GM12878 (cell line): ENCODE measurements at regions not wholly inside any gene's neighbourhood (a gene's known extent, or its start where the extent isn't known, plus 50 kb on each side); places are given as distances from the start of the nearest gene placed in this dataset.

Experiments
- ATAC-seq: fragments of 200-7000 bp; cut with Tn5 transposase; 3 replicates; pipeline ENCODE4 v1.9.1; 2020; ENCODE audit warnings: mild to moderate bottlenecking, moderate library complexity
- BruUV-seq: library from RNA; stranded (reverse); fragments of 400-500 nt; replicated peaks from 2 replicates; lab custom pipeline; 2021; lab: Mats Ljungman, UMichigan
- CTCF ChIA-PET: fragments of 300-600 bp; sonication (Branson Sonifier 250); formaldehyde crosslinking; extraction: SDS; loops from one replicate; lab custom pipeline; 2021; ENCODE audit warnings: inconsistent platforms; lab: Yijun Ruan, JAX
- POLR2A ChIA-PET: fragments of 350-600 bp; formaldehyde crosslinking; extraction: SDS; loops from one replicate; lab custom pipeline; 2021; ENCODE audit warnings: inconsistent platforms; lab: Charles Lee
- RAD21 ChIA-PET: fragments of 300-600 bp; sonication (Branson Sonifier 250); formaldehyde crosslinking; loops from one replicate; lab custom pipeline; 2023; ENCODE audit warnings: antibody characterized with exemption; ENCODE audit not compliant: unreplicated experiment; lab: Charles Lee
- SMC1A ChIA-PET: fragments of 300-600 bp; sonication (Branson Sonifier 250); formaldehyde crosslinking; loops from one replicate; lab custom pipeline; 2023; ENCODE audit not compliant: unreplicated experiment, uncharacterized antibody; lab: Charles Lee
- DNase-seq: peaks from one replicate; pipeline ENCODE4 v3.0.0-alpha.2; 2011; ENCODE audit warnings: low read depth, low spot score
- FAIRE-seq: peaks from 3 replicates; lab custom pipeline; 2011; peaks lifted over from hg19 to GRCh38; lab: Jason Lieb, UNC
- H2AFZ ChIP-seq: 2 replicates; pipeline ENCODE4 v1.6.0; 2011; ENCODE audit warnings: low read depth, low read length, control low read depth; ENCODE audit not compliant: control insufficient read depth
- H3K27ac ChIP-seq: 2 replicates; pipeline ENCODE4 v1.5.1; 2011; ENCODE audit warnings: control low read depth; ENCODE audit not compliant: control insufficient read depth, insufficient read depth
- H3K27me3 ChIP-seq, 2 experiments: replicated peaks in 1 of 2; 2 replicates each; pipeline versions ENCODE4 v1.6.0 to v1.6.1; 2011; ENCODE audit warnings: low read length in 1 of 2; ENCODE audit not compliant: control insufficient read depth in 2 of 2, insufficient read depth in 2 of 2
- H3K36me3 ChIP-seq, 2 experiments: 2 replicates each; pipeline ENCODE4 v1.5.1; 2011; ENCODE audit warnings: low read length in 1 of 2; ENCODE audit not compliant: control insufficient read depth in 2 of 2, insufficient read depth in 2 of 2
- H3K4me1 ChIP-seq: 2 replicates; pipeline ENCODE4 v1.6.1; 2011; ENCODE audit warnings: mild to moderate bottlenecking, low read length, moderate library complexity, mixed read lengths; ENCODE audit not compliant: control insufficient read depth, insufficient read depth
- H3K4me2 ChIP-seq: 2 replicates; pipeline ENCODE4 v1.6.0; 2011; ENCODE audit warnings: control low read depth; ENCODE audit not compliant: control insufficient read depth, insufficient read depth
- H3K4me3 ChIP-seq: fragments of 200-600 bp; sonication (generic); 2 replicates; pipeline ENCODE4 v1.5.1; 2016
- H3K79me2 ChIP-seq: 2 replicates; pipeline ENCODE4 v1.6.0; 2011; ENCODE audit warnings: low read length; ENCODE audit not compliant: control insufficient read depth, insufficient read depth
- H3K9ac ChIP-seq: 2 replicates; pipeline ENCODE4 v1.8.0; 2011; ENCODE audit warnings: low read length, control low read depth, mixed read lengths; ENCODE audit not compliant: control insufficient read depth, insufficient read depth
- H3K9me3 ChIP-seq: replicated peaks from 3 replicates; pipeline ENCODE4 v1.5.1; 2011; ENCODE audit warnings: mild to moderate bottlenecking, low read length; ENCODE audit not compliant: control insufficient read depth, insufficient read depth
- H4K20me1 ChIP-seq: 2 replicates; pipeline ENCODE4 v1.6.0; 2011; ENCODE audit not compliant: control insufficient read depth, insufficient read depth
- ATF2 ChIP-seq: IDR thresholded peaks from 2 replicates; pipeline ENCODE4 v1.6.1; 2012; ENCODE audit warnings: low read length, inconsistent platforms
- BRCA1 ChIP-seq: IDR thresholded peaks from 2 replicates; pipeline ENCODE4 v1.6.1; 2011; ENCODE audit warnings: low read depth, low read length, improper control_type of control experiment
- CREB1 ChIP-seq: IDR thresholded peaks from 2 replicates; pipeline ENCODE4 v1.6.1; 2012; ENCODE audit warnings: low read depth, mild to moderate bottlenecking, inconsistent platforms
- CREM ChIP-seq: IDR thresholded peaks from 2 replicates; pipeline ENCODE4 v1.6.1; 2014; ENCODE audit warnings: antibody characterized with exemption, low read depth
- DPF2 ChIP-seq: fragments of 450-650 bp; IDR thresholded peaks from 2 replicates; pipeline ENCODE4 v1.6.1; 2017; ENCODE audit warnings: mild to moderate bottlenecking
- GABPA ChIP-seq: IDR thresholded peaks from 2 replicates; pipeline ENCODE4 v1.6.1; 2014; ENCODE audit warnings: antibody characterized with exemption, low read depth, mild to moderate bottlenecking, inconsistent platforms
- IKZF1 ChIP-seq: fragments of 450-650 bp; conservative IDR thresholded peaks from 2 replicates; pipeline ENCODE4 v1.6.1; 2017; ENCODE audit warnings: antibody characterized with exemption, mild to moderate bottlenecking
- IRF3 ChIP-seq: fragments of 450-650 bp; IDR thresholded peaks from 2 replicates; pipeline ENCODE4 v1.6.1; 2014; ENCODE audit warnings: mild to moderate bottlenecking
- JUNB ChIP-seq: IDR thresholded peaks from 2 replicates; pipeline ENCODE4 v1.6.1; 2016; ENCODE audit warnings: antibody characterized with exemption, mild to moderate bottlenecking
- KAT2A ChIP-seq: conservative IDR thresholded peaks from 2 replicates; pipeline ENCODE4 v1.6.1; 2011; ENCODE audit warnings: low read depth, low read length; ENCODE audit not compliant: control insufficient read depth
- MXI1 ChIP-seq: fragments of 150-350 bp; IDR thresholded peaks from 2 replicates; pipeline ENCODE4 v1.6.1; 2011; ENCODE audit warnings: low read depth, mild to moderate bottlenecking, inconsistent platforms, low read length, improper control_type of control experiment
- NFIC ChIP-seq: IDR thresholded peaks from 2 replicates; pipeline ENCODE4 v1.6.1; 2012; ENCODE audit warnings: low read depth, mild to moderate bottlenecking, inconsistent platforms, low read length, moderate library complexity
- RAD51 ChIP-seq: fragments of 450-650 bp; IDR thresholded peaks from 2 replicates; pipeline ENCODE4 v1.6.1; 2016; ENCODE audit warnings: moderate library complexity, mild to moderate bottlenecking, inconsistent platforms
- RUNX3 ChIP-seq: IDR thresholded peaks from 2 replicates; pipeline ENCODE4 v1.6.1; 2012; ENCODE audit warnings: low read length, inconsistent platforms
- ZBTB40 ChIP-seq: fragments of 450-650 bp; IDR thresholded peaks from 2 replicates; pipeline ENCODE4 v1.6.1; 2016; ENCODE audit warnings: mild to moderate bottlenecking, moderate library complexity, borderline replicate concordance
- WGBS: methylation state at CpG from one replicate; pipeline ENCODE4 v1.1.6; 2016; ENCODE audit warnings: low lambda C conversion rate; ENCODE audit not compliant: insufficient replicate concordance, insufficient coverage; ENCODE audit errors: missing lambda C conversion rate; 5-methylcytosine and 5-hydroxymethylcytosine counted together
- in situ Hi-C: fragments of 300-500 bp; cut with MboI; formaldehyde crosslinking; loops from 9 replicates; pipeline ENCODE4 v1.14.3; 2018; ENCODE audit warnings: mixed read lengths
- intact Hi-C: fragments of 100-400 bp; cut with micrococcal nuclease; formaldehyde crosslinking; loops from one replicate; pipeline ENCODE4 v1.14.2; 2022; ENCODE audit not compliant: unreplicated experiment
- TF ChIP-seq, protein P1 (sequence below): fragments of 150-350 bp; IDR thresholded peaks from 2 replicates; pipeline ENCODE4 v1.6.1; 2014; ENCODE audit warnings: mild to moderate bottlenecking, low read depth, low read length

DNA sequence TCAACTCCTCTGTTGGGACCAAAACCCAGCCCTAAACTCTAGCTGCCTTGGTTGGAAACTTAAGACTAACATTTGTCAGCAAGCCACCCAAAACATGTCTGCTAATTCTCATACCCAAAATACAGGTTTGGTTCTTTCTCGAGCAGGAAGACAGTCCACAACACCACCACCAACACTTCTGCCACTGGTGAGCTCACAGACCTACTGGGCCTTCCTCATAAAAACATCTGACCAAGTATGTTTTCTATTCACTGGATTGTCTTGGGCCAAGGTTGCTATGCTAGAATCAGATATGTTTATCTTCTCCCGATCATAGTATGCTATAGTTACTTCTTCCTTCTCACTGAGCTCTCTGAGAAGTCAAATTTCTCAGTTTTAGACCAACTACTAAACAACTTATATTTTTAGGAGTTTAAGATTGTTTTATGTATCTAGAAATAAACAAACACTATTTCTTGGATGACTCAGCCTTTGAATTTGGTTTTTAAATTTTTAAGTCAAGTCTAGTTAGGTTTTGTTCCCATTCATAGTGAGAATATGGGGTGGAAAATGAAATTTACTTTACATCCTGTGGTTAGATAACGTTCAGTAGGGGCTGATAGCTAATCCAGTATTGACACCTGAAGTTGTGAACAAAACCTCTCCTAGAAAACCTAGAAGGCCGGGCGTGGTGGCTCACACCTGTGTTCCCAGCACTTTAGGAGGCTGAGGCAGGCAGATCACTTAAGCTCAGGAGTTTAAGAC, 360.5 kb downstream of the RSL24D1 start:
- no peak overlapping the region for H3K4me2 ChIP-seq
- no peaks in the 10 kb centered on the region; a peak in 1 of 4 replicates for H3K36me3 ChIP-seq
- FAIRE-seq, result no peak
- CTCF ChIA-PET, result interaction anchor here (0.7 to 1.1 kb wide), 2 partner anchors 31 to 254 kb away, joined by 3 read pairs; no protein-coding TSS in a partner anchor
- no peaks in the 10 kb centered on the region for H3K4me1 ChIP-seq
- H3K27me3 ChIP-seq, result no peaks in the 10 kb centered on the region
- H3K4me3 ChIP-seq, result no peak overlapping the region
- RAD21 ChIA-PET, result no interaction called here
- in situ Hi-C loops, result no loop called here
- DNase-seq, result peak; percentile 21
- H3K9ac ChIP-seq, result no peak overlapping the region
- no peak overlapping the region for H3K27ac ChIP-seq
- no peaks in the 10 kb centered on the region for H3K9me3 ChIP-seq
- SMC1A ChIA-PET, result interaction anchor here (0.7 to 1.6 kb wide), 10 partner anchors 9 to 353 kb away, joined by 3 to 8 read pairs (median 3); no protein-coding TSS in a partner anchor
- WGBS, result 8% methylated on average over 5 of the region's 5 CpGs
- peak; percentile 78 for ATAC-seq
- H2AFZ ChIP-seq, result no peak overlapping the region
- POLR2A ChIA-PET, result no interaction called here
- no peaks in the 10 kb centered on the region for H4K20me1 ChIP-seq
- intact Hi-C loops, result no loop called here
- no TSS peak for BruUV-seq
- no peaks in the 10 kb centered on the region for H3K79me2 ChIP-seq
- TF ChIP-seq CREB1 (no peak), IRF3 (no peak), JUNB (peak; percentile 52), ATF2 (peak; percentile 52; the same call in 1 of the 2 replicates), GABPA (0 out of 2 replicates have a peak, but pooled peaks have one; percentile 28), MXI1 (no peak), NFIC (peak; percentile 56), ZBTB40 (no peak), CREM (0 out of 2 replicates have a peak, but pooled peaks have one; percentile 6), DPF2 (0 out of 2 replicates have a peak, but pooled peaks have one; percentile 33), RUNX3 (peak; percentile 88), BRCA1 (no peak), IKZF1 (peak; percentile 46; the same call in 1 of the 2 replicates), RAD51 (no peak), KAT2A (no peak)
- TF ChIP-seq, protein P1, sequence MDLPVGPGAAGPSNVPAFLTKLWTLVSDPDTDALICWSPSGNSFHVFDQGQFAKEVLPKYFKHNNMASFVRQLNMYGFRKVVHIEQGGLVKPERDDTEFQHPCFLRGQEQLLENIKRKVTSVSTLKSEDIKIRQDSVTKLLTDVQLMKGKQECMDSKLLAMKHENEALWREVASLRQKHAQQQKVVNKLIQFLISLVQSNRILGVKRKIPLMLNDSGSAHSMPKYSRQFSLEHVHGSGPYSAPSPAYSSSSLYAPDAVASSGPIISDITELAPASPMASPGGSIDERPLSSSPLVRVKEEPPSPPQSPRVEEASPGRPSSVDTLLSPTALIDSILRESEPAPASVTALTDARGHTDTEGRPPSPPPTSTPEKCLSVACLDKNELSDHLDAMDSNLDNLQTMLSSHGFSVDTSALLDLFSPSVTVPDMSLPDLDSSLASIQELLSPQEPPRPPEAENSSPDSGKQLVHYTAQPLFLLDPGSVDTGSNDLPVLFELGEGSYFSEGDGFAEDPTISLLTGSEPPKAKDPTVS, result no peak
